ENCODE measurements at regions not wholly inside any gene's neighbourhood (a gene's known extent, or its start where the extent isn't known, plus 50 kb on each side); places are given as distances from the start of the nearest gene placed in this dataset.

DNA sequence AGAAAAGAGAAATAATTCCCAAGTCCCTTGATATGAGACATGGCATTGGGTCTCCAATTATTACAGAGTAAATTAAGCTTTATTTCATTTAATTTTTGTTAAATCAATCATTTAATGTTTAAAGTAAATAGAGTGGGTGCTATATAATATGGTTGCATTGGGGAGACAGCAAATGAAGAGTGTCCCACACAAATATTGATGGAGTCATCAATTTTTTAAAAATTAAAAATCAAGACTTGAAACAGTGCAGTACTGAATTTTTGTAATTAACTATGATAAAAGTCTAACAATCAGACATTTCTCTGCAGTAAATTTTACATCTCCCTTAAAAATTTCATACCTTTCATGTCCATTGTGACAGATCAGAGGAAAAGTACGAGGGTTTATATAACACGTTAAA is 193.9 kb upstream of the ID4 start:
- no peak for DNase-seq (ENCODE audit: low spot score)
- in situ Hi-C loops (cut with HindIII; ENCODE audit: low sequenced_read_pairs): no loop called here

DNA sequence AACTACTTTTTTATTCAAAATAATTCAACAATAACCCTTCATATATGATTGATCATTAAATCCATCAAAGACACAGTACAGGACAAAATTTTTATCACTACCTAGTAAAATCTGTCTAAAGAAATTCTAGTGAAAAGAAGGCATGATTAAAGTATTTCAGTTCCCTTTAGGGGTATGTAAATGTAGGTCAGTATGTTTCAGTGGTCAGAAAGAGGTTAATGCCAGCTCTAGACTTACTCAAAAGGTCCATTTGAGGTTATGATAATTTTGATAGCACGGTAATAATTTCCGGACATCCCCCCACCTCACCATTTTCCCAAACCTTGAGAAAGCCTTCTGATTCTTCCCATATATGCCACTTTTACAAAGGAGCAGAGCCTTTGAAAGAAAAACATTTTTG is 193.5 kb upstream of the ID4 start:
- in situ Hi-C loops (cut with HindIII; ENCODE audit: low sequenced_read_pairs): no loop called here
- DNase-seq (ENCODE audit: low spot score): no peak

DNA sequence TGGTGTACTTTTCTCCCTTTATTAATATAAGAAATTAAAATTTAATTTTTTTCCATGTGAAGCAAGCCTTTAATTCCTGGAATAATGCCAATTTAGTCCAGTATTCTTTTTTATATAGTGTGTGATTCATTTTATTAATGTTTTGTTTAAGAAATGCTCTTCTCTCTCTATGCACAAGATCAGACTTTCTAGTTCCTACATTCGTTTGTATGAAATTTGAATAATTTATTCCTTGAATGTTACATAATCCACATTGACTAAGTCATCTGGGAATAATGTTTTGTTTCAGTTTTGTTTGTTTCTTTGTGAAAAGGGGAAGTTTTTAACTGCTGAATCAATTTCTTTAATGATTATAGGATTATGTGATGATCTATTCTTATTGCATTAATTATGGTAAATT is 181.4 kb upstream of the ID4 start:
- in situ Hi-C loops (cut with HindIII; ENCODE audit: low sequenced_read_pairs): no loop called here
- no peak for DNase-seq (ENCODE audit: low spot score)

DNA sequence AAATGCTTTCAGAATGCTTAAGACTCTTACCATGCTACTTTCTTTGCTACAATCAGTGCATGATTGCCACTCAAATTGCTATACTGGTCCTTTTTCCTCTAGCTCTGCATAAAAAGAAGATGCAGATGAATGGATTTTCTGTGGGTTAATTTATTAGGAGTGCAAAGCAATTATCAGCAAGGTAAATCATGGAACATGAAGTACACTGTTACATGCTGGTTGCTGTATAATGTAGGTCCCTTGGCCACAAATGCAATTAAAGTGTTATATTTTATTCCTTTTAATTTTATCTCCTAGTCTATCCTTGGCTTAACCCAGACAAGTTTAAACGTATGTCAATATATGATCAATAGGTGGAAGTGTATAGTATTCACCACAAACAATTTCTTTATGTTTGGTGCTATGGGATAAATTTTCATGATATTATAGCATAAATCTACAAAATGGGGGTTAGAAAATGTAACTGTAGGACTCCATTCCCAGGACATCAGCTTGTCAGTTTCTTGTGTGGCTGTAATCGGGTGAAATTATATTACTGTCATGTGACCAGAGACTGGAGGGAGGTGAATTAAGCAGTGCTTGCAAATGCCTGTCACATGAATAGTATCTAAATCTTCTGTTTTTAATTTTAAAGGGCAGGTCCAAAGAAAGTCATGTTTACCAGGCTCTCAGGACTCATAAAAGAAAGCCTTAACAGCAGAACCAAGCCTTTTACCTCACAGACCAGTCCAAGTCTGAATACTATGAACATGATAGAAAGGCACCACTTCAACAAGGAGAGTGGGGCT is 176.9 kb upstream of the ID4 start:
- no peak for DNase-seq (ENCODE audit: low spot score)
- in situ Hi-C loops (cut with HindIII; ENCODE audit: low sequenced_read_pairs): no loop called here

DNA sequence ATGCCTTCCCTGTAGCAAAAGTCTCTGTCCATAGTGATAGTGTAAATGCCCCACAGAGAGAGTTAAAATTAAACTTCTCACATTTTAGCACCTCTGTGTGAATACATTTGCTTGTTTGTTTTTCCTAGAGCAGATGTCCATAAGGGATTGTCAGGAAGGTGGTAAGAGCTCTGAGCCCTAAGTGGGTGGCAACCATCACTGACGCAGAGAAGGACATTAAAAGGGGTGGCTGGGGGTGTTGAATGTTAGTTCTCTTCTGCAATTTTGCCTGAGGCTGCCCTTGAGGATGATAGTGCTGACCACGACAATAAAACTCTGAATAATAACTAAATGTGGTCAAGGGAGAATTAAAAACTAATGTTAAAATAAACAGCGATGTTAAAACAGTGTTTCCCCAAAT is 174.3 kb upstream of the ID4 start:
- DNase-seq (ENCODE audit: low spot score): no peak
- in situ Hi-C loops (cut with HindIII; ENCODE audit: low sequenced_read_pairs): no loop called here

DNA sequence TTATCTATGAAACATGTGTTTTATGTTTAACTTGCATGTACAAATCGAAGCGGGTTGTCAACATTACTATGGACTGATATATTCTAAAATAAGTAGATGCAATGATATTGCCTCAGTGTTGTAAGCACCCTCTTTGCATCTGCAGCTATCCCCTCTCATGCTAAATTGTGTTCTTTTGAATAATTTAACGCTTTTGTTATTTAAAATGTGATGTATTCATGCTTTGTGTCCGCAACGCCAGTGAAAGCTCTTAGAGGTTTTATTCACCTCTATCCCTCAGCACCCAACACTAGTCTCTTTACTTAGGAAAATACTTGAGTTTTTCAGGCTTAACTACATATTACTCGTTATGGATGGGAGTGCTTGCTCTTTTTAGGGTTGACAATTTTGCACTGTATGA is 173.7 kb upstream of the ID4 start:
- in situ Hi-C loops (cut with HindIII; ENCODE audit: low sequenced_read_pairs): no loop called here

DNA sequence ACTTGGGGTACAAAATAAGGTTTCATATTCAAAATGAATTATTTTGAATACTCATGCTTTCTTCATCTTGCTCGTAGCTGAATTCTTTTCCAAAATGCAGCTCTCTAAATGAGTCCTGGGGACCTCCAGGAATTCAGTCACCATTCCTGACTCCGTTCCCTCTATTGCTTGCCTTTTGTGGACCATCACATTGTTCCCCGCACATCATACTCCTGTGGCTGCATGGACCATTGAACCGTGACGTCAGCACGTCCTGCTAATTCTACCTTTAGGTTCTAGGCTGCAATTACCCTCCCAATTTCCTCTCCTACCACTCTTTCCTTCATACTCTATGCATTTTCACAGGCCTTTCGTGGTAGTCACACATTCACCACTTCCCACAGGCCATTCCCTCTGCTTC is 173.1 kb upstream of the ID4 start:
- in situ Hi-C loops (cut with HindIII; ENCODE audit: low sequenced_read_pairs): no loop called here
- no peak for DNase-seq (ENCODE audit: low spot score)

More for the DNA sequence above, 173.7 kb upstream of the ID4 start:
- DNase-seq (ENCODE audit: low spot score): no peak

DNA sequence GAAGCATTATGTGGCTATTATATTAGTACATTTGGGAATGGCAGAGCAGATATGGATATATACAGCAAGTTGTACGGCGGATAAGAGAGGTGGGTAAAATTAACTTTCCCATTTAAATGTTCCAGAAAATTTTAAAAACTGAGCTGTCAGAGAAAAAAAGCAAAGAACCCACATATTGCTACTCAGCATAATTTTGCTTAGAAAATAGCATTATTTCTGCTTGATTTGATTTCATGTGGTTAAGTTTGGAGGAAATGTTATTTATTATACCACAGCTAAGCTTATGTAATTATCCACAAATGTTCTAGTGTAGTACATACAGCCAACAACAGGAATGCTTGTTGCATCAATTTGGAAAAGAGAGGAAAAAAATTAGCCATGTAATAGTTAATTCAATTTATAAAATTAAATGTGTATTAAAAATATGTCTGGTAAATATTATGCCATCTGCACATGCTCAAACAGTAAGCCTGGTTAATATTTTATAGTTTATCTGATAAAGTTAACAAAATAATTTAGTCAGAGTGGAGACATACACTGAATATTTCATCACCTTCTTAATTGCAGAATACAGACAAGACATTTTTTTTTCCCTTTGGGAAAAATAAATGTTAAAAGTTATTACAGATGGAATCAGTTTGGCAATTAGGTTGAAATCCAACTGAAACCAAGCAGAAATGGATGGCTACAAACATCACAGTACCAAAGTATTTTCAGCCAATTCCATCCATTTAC is 172.1 kb upstream of the ID4 start:
- in situ Hi-C loops (cut with HindIII; ENCODE audit: low sequenced_read_pairs): no loop called here
- no peak for DNase-seq (ENCODE audit: low spot score)

DNA sequence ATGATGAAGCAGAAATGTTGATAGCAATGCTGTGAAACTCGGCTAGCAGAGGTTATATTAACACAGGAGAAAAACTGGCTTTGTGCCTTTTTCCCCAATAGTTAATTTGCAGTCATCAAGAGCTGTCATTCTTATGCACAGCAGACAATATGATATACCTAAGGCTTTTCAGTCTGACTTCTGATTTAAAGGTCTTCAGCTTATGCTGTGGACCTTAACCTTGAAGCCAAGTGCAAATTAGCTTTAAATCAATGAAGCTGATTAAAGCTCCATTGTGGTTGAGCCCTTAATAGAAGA is 171.6 kb upstream of the ID4 start:
- no peak for DNase-seq (ENCODE audit: low spot score)
- in situ Hi-C loops (cut with HindIII; ENCODE audit: low sequenced_read_pairs): no loop called here

DNA sequence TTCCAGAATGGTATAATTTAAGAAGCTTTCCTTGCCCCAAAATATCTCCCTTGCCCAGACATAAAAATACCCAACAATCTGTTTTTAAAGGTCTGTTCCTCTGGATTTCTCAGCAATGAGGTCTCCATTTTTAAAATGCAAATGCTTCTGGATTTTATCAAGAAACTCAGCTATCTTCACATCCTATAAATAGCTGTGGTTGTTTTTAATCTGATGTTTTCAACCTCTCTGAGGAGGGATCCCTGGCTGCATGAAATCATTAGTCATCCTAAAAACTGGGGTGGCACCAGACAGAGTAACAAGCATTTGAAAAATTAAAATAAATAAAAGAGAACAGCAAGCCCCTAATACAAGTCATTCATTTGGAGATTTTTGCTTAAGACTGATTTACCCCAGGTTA is 168.5 kb upstream of the ID4 start:
- no peak for DNase-seq (ENCODE audit: low spot score)
- in situ Hi-C loops (cut with HindIII; ENCODE audit: low sequenced_read_pairs): no loop called here

DNA sequence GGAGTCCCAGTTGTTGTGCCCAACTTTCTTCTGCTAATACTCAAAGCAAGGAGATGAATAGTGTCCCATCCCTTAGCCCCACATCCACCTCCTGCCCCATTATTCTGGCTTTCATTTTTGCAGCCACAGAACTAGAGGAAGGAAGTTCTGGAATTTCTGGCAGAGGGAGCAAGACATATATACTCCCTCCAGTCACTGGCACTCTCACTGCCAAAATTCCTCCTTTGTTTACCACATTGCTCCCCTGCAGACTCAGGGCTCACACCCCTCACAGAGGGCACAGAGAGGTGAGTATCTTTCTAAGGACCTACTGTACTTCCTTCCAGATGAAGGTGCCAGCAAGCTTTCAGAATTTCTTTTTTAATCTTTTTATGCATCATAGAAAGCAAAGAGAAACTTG is 168.0 kb upstream of the ID4 start:
- in situ Hi-C loops (cut with HindIII; ENCODE audit: low sequenced_read_pairs): no loop called here
- DNase-seq (ENCODE audit: low spot score): no peak

DNA sequence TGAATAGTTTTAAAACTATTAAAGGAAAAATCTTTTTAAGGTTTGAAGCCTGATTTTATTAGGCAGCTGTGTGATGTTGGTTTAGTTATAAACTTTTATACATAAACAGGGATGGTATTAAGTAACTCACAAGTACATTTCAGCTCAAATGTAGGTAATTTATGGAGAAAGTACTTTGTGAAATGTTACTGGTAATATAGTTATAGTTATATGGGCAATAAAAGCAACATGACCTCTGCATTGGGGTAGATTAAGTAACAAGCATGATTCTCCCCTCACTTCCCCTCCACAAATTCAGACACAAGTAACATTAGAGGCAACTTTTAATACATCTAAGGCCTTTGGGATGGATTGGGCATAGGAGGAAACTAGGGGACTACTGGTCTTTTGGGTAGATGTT is 154.3 kb upstream of the ID4 start:
- in situ Hi-C loops (cut with HindIII; ENCODE audit: low sequenced_read_pairs): no loop called here
- no peak for DNase-seq (ENCODE audit: low spot score)

DNA sequence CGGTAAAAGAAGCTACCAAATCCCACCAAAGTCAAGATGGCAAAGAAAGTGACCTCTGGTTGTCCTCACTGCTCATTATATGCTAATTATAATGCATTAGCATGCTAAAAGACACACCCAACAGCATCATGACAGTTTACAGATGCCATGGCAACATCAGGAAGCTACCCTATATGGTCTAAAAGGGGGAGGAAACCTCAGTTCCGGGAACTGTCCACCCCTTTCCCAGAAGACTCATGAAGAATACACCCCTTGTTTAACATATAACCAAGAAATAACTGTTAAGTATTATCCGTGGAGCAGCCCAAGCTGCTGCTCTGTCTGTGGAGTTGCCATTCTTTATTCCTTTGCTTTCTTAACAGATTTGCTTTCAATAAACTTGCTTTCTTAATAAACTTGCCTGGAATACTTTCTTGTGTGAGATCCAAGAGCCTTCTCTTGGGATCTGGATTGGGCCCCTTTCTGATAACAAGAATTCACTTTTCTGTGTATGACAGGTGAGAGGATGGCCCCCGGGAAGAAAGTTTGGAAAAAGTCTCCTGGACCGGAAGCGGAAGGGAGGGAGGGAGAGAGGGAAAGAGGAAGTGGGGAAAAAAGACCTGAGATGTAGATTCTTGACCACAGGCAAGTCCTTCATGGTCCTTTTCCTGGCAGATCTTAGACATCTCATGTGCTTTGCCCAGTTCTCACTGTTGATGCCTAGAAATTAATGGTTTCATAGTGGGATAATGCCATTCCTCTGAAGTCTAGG is 146.7 kb upstream of the ID4 start:
- no peak for DNase-seq (ENCODE audit: low spot score)
- in situ Hi-C loops (cut with HindIII; ENCODE audit: low sequenced_read_pairs): no loop called here

DNA sequence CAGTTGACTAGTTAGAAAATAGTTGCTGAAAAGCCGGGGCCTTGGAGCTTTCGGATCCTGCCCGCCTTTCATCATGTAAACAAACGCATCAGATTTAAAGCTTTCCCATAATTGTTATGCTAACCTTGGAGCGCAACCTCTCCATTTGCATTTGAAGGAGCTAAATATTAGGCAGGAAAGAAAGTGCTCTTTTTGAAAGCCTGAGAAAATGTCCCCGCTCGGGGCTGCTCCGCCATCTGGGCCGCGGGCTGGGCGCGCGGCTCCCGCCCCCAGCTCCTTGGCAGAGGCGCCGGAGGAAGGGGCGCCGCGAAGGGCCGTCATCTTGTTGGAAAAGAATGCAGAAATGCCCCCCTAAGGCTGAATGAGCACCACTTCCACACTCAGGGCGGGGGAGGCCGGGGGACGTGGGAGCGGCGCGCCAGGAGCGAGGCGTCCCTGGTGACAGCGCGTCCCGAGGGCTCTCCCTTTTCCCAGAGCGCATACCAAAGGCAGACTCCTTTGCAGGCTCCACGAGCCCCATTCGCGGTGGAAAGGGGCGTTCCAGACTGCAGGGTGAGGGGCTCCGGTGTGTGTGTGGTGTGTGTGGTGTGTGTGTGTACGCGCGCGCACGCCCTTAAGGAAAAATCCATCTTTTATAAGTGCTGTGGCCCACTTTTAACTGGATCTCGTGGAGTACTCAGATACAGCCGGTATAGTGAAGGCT is 145.6 kb upstream of the ID4 start:
- peak; percentile 22 for DNase-seq (ENCODE audit: low spot score)
- in situ Hi-C loops (cut with HindIII; ENCODE audit: low sequenced_read_pairs): no loop called here

DNA sequence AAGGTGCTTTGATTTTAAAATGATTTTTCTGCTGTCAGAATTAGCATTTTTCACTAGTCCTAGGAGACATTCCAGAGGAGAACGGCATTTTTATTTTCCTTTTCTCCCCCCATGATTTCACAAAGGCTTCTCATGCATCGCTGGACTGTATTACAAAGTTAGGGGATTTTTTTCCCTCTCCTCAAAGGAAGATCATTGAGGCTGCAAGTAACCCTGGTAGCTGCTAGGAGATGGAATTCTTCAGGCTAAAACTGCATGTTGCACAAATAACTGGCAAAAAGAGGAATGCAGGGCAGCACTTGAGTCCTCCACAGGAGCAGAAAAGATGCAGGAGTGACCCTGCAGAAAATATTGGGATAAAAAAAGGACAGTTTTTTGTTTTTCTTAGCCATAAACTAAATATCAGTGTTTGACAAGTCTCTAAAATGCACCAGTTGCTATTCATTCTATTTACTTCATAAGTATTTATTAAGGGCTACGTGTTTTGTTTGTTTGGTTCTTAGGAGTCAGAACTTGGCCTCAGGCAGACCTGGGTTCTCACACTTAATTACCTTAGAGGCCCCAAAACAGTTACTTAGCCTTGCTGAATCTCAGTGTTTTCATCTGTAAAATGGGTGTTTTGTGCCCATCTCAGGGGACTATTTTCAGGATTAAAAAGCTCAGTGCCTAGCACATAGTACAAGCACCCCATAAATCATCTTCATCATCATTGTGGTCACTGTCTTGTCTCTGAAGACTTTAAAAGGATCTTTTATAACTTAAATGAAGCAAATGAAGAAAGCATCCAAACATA is 144.5 kb upstream of the ID4 start:
- peak; percentile 40 for DNase-seq (ENCODE audit: low spot score)
- in situ Hi-C loops (cut with HindIII; ENCODE audit: low sequenced_read_pairs): no loop called here

DNA sequence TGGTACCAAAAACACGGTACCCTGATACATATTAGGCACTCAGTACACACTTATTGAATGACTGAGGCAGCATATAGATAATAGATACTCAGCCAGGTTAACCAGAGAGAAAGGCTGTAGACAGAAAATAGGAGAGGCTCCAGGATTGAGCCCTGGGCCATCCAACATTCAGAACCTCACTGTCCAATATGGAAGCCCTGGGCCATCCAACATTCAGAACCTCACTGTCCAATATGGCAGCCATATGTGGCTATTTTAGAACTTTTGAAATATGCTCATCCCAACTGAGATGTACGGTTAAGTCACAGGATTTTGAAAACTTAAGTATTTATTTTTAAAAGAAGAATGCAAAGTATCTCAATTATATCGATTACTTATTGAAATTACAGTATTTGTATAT is 142.5 kb upstream of the ID4 start:
- in situ Hi-C loops (cut with HindIII; ENCODE audit: low sequenced_read_pairs): no loop called here
- DNase-seq (ENCODE audit: low spot score): no peak

DNA sequence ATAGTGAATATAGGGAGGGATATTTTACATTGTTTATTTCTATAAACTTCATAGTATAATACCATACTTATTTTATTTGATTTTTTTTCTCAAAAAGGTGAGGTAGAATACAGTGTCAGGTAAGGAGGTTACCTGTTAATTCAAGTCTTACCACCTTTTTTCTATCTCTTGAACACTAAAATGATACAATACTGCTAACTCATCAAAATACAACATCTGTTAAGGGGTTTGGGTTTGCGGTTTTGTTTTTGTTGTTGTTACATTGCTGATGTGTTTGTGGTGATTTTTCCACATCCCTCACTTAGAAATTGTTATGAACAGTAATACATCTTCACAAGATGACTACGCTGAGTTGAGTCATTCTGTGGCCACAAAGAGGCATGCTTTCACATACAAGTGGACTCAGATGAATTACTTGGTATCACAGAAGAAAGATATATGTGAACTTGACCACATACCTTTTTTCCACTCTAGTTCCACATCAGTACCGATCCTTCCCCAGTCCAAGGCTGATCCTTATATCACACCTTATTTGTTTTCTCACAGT is 139.4 kb upstream of the ID4 start:
- in situ Hi-C loops (cut with HindIII; ENCODE audit: low sequenced_read_pairs): no loop called here
- DNase-seq (ENCODE audit: low spot score): no peak

DNA sequence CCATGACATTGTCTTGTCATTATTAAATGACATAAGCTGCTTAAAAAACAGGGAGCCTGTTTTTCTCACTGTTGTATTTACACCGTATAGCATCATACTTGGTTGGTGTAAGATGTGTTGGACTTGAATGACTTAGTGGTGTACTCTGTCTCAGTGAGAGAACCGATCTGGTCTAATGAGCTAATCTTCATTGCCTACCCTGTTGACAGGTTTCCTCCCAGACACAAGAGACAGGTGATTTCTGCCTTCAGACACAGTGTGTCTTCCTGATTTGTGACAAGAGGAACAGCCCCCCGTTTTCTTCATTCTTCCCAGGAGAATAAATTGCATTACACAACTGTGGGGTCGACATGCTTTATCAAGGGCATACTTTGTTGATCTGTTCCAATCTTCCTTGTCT is 137.2 kb upstream of the ID4 start:
- in situ Hi-C loops (cut with HindIII; ENCODE audit: low sequenced_read_pairs): no loop called here
- no peak for DNase-seq (ENCODE audit: low spot score)

DNA sequence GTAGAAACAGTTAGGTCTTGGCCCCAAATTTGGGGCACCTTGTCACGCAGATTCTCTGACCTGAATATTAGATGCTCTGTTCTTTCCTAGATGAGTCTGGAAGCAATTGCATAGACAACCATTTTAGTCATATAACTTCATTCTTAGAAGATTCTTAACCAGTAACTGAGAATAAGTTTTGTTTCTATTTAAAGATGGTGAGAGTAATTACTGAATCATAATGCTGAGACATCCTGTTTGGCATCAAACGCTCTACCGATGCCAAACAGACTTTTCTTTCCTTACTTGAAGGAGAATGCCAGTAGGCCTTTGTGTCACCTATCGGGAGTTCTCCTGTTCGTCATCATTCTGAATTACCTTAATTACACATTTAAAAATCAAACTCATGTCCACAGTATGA is 131.6 kb upstream of the ID4 start:
- in situ Hi-C loops (cut with HindIII; ENCODE audit: low sequenced_read_pairs): no loop called here
- DNase-seq (ENCODE audit: low spot score): no peak

Data from G401 (cell line).